GM19193 (cell line): ENCODE measurements at regions not wholly inside any gene's neighbourhood (a gene's known extent, or its start where the extent isn't known, plus 50 kb on each side); places are given as distances from the start of the nearest gene placed in this dataset.

Source experiments
- POLR2A ChIP-seq: IDR thresholded peaks from 4 replicates; pipeline ENCODE4 v1.6.1; 2011; ENCODE audit not compliant: insufficient read depth, insufficient read length; ENCODE audit errors: extremely low read depth

- TF ChIP-seq POLR2A: no peak
Measured at GRCh38 chr14:71246539-71246938, 339.3 kb downstream of the PCNX1 start.

GRCh38 chr14:71247106-71247505 is 339.8 kb downstream of the PCNX1 start:
- TF ChIP-seq POLR2A: no peak

- TF ChIP-seq POLR2A: no peak
Measured at GRCh38 chr14:71248194-71248593, 340.9 kb downstream of the PCNX1 start.

- TF ChIP-seq POLR2A: no peak
Measured at GRCh38 chr14:71250347-71250746, 343.1 kb downstream of the PCNX1 start.

- no peak for TF ChIP-seq POLR2A
Measured at GRCh38 chr14:71250791-71251190, 343.5 kb downstream of the PCNX1 start.

- no peak for TF ChIP-seq POLR2A
Measured at GRCh38 chr14:71261206-71261605, 353.9 kb downstream of the PCNX1 start.

- no peak for TF ChIP-seq POLR2A
Measured at GRCh38 chr14:71262441-71262840, 355.2 kb downstream of the PCNX1 start.

- TF ChIP-seq POLR2A: no peak
Measured at GRCh38 chr14:71264260-71264659, 357.0 kb downstream of the PCNX1 start.

GRCh38 chr14:71267007-71267513 is 359.8 kb downstream of the PCNX1 start:
- TF ChIP-seq POLR2A: no peak

GRCh38 chr14:71267691-71268090 is 360.4 kb downstream of the PCNX1 start:
- no peak for TF ChIP-seq POLR2A

GRCh38 chr14:71270111-71270510 is 362.9 kb downstream of the PCNX1 start:
- TF ChIP-seq POLR2A: no peak

- no peak for TF ChIP-seq POLR2A
Measured at GRCh38 chr14:71271166-71271945, 364.1 kb downstream of the PCNX1 start.

GRCh38 chr14:71273366-71273765 is 366.1 kb downstream of the PCNX1 start:
- no peak for TF ChIP-seq POLR2A

GRCh38 chr14:71284048-71284447 is 376.8 kb downstream of the PCNX1 start:
- no peak for TF ChIP-seq POLR2A

- no peak for TF ChIP-seq POLR2A
Measured at GRCh38 chr14:71286126-71286525, 378.9 kb downstream of the PCNX1 start.

GRCh38 chr14:71287567-71287966 is 380.3 kb downstream of the PCNX1 start:
- TF ChIP-seq POLR2A: no peak
